ENCODE measurements at regions not wholly inside any gene's neighbourhood (a gene's known extent, or its start where the extent isn't known, plus 50 kb on each side); places are given as distances from the start of the nearest gene placed in this dataset.

DNA sequence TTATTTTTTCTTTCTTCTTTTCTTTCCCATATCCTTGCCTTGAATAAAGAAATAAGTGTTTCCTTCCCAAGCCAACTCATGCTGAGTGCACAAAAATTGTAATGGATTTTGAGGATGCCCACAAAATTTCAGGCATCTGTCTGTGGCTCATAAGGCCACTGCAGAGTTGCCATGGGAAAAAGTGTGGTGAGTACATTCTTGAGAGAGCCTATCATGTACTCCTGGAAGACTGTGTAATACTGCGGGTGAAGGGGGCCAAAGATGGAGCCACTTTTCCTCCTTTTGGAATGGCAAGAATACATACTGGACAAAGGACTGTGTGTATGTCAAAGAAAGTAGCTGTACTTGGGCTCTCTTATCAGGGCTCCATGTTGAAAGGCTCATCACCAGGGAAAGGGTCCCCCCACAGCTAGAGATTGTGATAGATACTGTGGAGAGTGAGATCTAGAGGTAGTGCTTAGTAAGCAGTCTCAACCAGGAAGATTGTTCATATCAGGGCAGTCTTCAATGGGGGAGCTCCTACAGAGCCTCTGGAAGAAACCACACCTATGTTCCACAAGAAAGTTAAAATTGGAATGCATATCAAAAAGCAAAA lies 341.6 kb upstream of the KCND2 start:
- TF ChIP-seq, protein P1, sequence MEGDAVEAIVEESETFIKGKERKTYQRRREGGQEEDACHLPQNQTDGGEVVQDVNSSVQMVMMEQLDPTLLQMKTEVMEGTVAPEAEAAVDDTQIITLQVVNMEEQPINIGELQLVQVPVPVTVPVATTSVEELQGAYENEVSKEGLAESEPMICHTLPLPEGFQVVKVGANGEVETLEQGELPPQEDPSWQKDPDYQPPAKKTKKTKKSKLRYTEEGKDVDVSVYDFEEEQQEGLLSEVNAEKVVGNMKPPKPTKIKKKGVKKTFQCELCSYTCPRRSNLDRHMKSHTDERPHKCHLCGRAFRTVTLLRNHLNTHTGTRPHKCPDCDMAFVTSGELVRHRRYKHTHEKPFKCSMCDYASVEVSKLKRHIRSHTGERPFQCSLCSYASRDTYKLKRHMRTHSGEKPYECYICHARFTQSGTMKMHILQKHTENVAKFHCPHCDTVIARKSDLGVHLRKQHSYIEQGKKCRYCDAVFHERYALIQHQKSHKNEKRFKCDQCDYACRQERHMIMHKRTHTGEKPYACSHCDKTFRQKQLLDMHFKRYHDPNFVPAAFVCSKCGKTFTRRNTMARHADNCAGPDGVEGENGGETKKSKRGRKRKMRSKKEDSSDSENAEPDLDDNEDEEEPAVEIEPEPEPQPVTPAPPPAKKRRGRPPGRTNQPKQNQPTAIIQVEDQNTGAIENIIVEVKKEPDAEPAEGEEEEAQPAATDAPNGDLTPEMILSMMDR (conservative IDR thresholded peaks at IDR 0.05; ENCODE audit: low read length) = no peak
- DNase-seq (ENCODE audit: low read depth) = peak; percentile 32
- no peak overlapping the region for H3K4me3 ChIP-seq (ENCODE audit: low read length)

DNA sequence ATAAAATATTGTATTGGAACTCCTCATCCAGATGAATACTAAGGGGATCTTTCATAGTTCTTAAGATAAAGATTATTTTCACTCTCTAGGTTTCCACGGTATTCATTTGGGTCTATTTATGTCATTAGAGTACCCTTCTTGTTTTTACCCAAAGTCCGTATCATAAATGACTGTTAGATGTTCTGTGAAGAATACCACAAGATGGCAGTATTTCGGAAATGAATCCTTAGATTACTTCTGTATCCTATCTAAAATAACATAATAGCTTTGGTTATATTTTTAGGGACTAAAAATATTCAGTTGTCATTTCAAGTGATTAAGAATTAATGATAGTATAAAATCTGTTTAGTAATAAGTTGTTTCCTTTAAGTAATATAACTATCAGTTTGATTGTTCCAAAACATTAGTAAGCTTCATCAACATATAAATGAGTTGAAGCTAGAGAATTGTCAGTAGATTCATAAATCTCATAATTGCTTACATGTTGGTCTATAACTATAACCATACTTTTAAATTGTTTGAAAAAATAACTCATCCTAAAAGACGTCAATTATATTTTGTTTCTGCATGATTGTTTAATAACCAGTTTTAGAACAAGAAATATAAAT lies 337.5 kb upstream of the KCND2 start:
- peak; percentile 21 for DNase-seq (ENCODE audit: low read depth)
- H3K4me3 ChIP-seq (ENCODE audit: low read length) = no peak overlapping the region
- TF ChIP-seq, protein P1 (conservative IDR thresholded peaks at IDR 0.05; ENCODE audit: low read length) = peak; percentile 48

DNA sequence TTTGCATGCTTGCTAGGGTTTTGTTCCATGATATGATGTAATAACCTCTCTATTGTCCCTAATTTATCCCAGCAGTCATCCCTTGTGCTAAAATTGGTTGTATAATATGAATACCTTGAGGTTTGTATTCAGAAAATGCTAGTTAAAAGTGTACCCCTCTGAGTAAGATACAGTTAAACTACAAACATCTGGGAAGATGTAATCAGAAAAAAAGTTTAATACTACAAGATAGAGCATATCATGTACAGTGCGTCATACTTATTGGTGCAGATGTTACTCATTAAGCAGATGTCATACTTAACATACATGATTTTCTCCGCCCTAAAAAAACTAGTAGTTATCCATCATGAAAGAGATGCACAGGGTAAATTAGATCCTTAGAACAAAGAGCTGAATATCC lies 336.1 kb upstream of the KCND2 start:
- TF ChIP-seq, protein P1 (conservative IDR thresholded peaks at IDR 0.05; ENCODE audit: low read length) = no peak
- H3K4me3 ChIP-seq (ENCODE audit: low read length) = no peak overlapping the region
- DNase-seq (ENCODE audit: low read depth) = peak; percentile 29

DNA sequence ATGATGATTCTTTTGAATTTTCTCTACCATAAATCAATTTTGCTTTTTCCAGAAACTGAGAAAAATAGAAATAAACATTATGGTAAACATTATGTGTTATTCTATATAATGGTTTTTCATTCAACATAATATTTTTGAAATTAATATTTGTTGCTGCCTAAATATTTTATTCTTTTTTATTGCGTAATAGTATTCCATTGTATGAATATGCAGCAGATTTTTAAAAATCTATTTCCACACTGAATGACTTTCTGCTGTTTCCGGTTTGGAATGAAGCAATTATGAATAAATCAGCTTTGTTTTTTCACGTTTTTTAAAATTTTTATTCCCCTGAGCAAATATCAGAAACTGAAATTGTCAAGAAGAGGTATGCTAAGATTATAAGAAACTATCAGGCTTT lies 335.2 kb upstream of the KCND2 start:
- no peak for DNase-seq (ENCODE audit: low read depth)
- no peak overlapping the region for H3K4me3 ChIP-seq (ENCODE audit: low read length)
- TF ChIP-seq, protein P1 (conservative IDR thresholded peaks at IDR 0.05; ENCODE audit: low read length) = no peak

DNA sequence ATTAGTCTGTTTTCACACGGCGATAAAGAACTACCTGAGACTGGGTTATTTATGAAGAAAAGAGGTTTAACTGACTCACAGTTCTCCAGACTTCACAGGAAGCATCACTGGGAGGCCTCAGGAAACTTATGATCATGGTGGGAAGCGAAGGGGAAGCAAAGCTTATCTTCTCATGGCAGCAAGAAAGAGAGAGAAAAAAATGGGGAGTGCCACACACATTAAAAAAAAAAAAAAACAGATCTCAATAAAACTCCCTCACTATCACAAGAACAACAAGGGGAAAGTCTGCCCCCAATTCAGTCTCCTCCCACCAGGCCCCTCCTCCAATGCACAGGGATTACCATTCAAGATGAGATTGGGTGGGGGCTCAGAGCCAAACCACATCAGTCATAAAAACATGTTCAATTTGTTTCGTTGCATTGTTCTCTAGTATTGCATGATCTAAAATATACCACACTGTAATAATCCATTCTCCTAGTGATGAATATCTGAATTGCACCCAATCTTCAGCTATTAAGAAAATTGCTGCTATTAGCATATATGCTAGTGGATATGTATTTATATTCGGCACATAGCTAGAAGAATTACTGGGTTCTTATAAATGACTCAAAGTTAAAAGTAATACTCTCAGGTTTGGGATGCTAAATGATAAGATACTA lies 328.9 kb upstream of the KCND2 start:
- no peak overlapping the region for H3K4me3 ChIP-seq (ENCODE audit: low read length)
- TF ChIP-seq, protein P1 (conservative IDR thresholded peaks at IDR 0.05; ENCODE audit: low read length) = no peak
- DNase-seq (ENCODE audit: low read depth) = no peak

DNA sequence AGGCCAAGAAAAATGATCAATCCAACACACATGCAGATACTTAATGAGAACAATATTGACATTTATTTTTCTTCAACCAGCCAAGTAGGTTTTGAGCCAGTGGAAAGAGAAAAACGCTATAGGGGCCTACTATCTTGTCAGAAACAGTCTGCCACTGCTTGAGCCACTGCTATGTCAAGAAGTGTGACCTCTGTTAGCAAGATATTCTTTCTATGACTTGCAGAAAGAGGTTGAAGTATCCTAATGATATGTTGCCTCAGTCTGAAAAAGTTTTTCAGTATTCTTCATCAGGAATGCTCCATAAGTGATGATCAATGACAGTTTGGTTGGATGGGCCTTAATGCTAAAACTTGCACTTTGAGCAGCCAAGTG lies 328.4 kb upstream of the KCND2 start:
- TF ChIP-seq, protein P1 (conservative IDR thresholded peaks at IDR 0.05; ENCODE audit: low read length) = no peak
- DNase-seq (ENCODE audit: low read depth) = no peak
- no peak overlapping the region for H3K4me3 ChIP-seq (ENCODE audit: low read length)

DNA sequence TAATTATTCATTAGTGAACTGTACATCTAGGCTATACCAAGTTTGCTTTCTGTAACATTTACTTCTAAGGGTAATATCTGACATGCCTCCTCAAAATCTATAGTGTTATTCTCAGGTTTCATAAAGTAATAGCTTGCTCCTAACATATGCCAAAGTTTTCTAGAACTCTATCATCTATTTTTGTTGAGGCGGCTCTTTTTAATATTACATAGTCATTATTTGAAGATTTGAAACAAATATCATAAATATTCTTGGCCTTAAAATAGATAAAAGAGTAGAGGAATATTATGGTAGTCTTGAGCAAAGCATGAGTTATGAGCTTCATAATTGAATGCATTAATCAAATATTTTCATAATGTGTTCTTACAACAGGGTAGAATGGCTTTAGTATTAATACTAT lies 327.2 kb upstream of the KCND2 start:
- DNase-seq (ENCODE audit: low read depth) = no peak
- TF ChIP-seq, protein P1 (conservative IDR thresholded peaks at IDR 0.05; ENCODE audit: low read length) = no peak
- H3K4me3 ChIP-seq (ENCODE audit: low read length) = no peak overlapping the region
